RWPE2 (cell line): ENCODE measurements at regions not wholly inside any gene's neighbourhood (a gene's known extent, or its start where the extent isn't known, plus 50 kb on each side); places are given as distances from the start of the nearest gene placed in this dataset.
"Not testable (repeated sequence)": the region's sequence is repeated elsewhere in the genome, so short reads cannot be mapped to it uniquely, and the experiment has no call there.

Experiments used
- ATAC-seq: fragments of 200-7000 bp; cut with Tn5 transposase; 3 replicates; pipeline ENCODE4 v1.9.1; 2021; ENCODE audit warnings: low read depth
- DNase-seq: peaks from one replicate; pipeline ENCODE4 v3.0.0-alpha.2; 2020; ENCODE audit warnings: low spot score
- H3K27ac ChIP-seq: fragments of 450-650 bp; 2 replicates; pipeline ENCODE4 v1.5.1; 2017; ENCODE audit warnings: mild to moderate bottlenecking; ENCODE audit not compliant: poor library complexity, severe bottlenecking
- H3K27me3 ChIP-seq: fragments of 250-450 bp; sonication (Bioruptor Pico); 2 replicates; pipeline ENCODE4 v1.5.1; 2021; ENCODE audit warnings: mild to moderate bottlenecking, moderate library complexity; ENCODE audit not compliant: insufficient read depth, poor library complexity, severe bottlenecking
- H3K36me3 ChIP-seq: fragments of 250-450 bp; sonication (Bioruptor Pico); 2 replicates; pipeline ENCODE4 v1.5.1; 2020; ENCODE audit warnings: low read depth, mild to moderate bottlenecking, moderate library complexity
- H3K4me1 ChIP-seq: fragments of 250-450 bp; sonication (Bioruptor Pico); 2 replicates; pipeline ENCODE4 v1.5.1; 2021; ENCODE audit warnings: mild to moderate bottlenecking, moderate library complexity; ENCODE audit not compliant: insufficient read depth, poor library complexity, severe bottlenecking
- H3K4me3 ChIP-seq: fragments of 250-450 bp; sonication (Bioruptor Pico); 2 replicates; pipeline ENCODE4 v1.5.1; 2021; ENCODE audit warnings: mild to moderate bottlenecking, moderate library complexity; ENCODE audit not compliant: severe bottlenecking
- H3K9me3 ChIP-seq: fragments of 250-450 bp; sonication (Bioruptor Pico); 2 replicates; pipeline ENCODE4 v1.5.1; 2021; ENCODE audit warnings: mild to moderate bottlenecking, moderate library complexity; ENCODE audit not compliant: severe bottlenecking
- CTCF ChIP-seq: fragments of 450-650 bp; IDR thresholded peaks from one replicate; pipeline ENCODE4 v1.5.1; 2017; ENCODE audit warnings: mild to moderate bottlenecking, moderate library complexity; ENCODE audit not compliant: poor library complexity, severe bottlenecking

DNA sequence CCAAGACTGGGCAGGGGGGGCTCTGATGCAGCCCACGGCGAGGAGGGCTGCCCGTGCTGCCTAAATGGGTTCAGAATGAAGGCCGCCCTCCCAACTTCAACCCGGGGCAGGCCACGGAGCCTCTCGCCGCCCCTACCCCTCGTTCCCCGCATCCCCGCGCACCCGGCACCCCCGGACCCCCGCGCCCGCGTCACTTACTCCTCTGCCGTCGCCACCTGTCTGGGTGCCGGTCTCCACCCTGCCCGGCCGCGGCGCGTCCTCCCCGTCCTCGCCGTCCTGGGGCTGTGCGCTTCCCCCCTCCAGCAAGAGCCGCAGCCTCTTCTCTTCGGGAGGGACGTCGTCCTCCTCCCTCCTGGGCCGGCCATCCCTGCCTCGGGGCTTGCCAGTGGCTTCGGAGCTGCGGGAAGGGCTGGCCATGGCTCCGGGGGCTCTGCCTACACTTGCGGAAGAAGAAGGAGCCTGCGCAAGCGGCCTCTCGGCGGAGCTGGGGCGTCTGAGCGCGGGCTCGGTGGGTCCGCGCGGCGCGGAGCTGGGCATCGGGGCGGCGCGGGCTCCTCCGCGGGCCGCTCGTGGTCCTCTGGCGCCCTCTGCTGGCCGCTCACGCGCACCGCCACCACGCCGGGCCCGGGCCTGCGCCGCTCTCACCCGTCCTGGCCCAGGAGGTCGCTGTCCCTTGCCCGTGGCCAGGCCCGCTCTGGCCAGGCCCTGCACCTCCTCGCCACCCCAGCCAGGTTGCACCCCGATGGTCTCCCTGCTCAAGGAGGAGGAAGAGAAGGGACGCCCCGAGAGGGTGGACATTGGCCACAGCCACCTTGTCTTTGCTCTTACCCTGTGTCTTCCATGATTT, 59.3 kb upstream of the CLEC6A start:
- not testable (repeated sequence) for H3K4me3 ChIP-seq, H3K4me1 ChIP-seq, H3K27me3 ChIP-seq, H3K9me3 ChIP-seq, DNase-seq, H3K36me3 ChIP-seq, H3K27ac ChIP-seq
- peak; percentile 84 for ATAC-seq
- TF ChIP-seq CTCF = peak; percentile 41

DNA sequence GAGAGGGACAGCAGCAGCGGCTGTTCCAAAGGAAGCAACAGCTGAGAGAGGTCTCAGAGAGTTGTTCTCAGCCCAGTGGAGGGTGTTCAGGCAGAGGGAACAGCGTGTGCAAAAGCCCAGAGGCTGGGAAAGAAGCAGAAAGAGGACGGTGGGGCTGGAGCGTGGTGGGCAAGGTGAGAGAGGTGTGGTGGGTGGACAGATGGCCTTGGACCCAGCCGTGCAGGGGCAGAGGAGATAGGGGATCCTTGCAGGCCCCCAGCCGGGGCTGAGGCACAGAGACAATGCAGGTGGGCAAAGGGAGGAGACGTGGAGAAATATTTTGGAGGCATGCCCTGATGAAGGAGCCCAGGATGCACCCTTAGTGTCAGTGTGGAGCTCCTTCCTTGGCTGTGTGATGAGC, 58.4 kb upstream of the CLEC6A start:
- not testable (repeated sequence) for DNase-seq, H3K36me3 ChIP-seq, H3K27me3 ChIP-seq, H3K4me3 ChIP-seq, ATAC-seq, H3K4me1 ChIP-seq, H3K27ac ChIP-seq, H3K9me3 ChIP-seq

DNA sequence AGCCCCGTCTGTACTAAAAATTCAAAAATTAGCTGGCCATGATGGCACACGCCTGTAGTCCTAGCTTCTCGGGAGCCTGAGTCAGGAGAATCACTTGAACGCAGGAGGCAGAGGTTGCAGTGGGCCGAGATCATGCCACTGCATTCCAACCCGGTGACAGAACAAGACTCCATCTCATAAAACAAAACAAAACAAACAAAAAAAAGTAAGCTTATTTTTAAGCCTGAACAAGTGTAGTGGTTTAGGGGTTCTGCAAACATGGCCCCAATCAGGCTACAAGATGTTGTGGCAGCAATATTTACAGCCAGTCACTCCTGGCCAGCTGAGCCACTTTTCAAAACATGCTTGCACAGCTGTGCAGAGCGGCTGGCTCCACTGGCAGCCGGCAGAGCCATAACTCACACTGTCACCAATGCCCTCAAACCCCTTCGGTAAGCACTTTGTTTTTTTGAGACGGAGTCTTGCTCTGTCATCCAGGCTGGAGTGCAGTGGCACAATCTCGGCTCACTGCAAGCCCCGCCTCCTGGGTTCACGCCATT, 56.2 kb upstream of the CLEC6A start:
- not testable (repeated sequence) for H3K4me1 ChIP-seq, DNase-seq, H3K9me3 ChIP-seq, H3K27me3 ChIP-seq, ATAC-seq, H3K27ac ChIP-seq, H3K36me3 ChIP-seq, H3K4me3 ChIP-seq

DNA sequence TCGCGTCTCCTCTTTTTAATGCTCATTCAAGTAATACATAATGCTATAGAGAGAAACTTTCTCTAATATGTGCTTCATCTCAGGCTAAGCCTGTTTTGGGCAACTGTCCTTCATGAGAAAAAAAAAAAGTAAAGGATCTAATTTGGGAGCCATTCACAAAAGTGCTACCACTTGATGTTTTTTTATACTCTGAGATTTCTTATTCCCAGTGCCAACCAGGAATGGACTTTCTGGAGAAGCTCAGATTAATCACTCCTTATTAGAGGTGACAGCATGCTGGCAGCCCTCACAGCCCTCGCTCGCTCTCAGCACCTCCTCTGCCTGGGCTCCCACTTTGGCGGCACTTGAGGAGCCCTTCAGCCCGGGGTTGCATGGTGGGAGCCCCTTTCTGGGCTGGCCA, 51.9 kb upstream of the CLEC6A start:
- not testable (repeated sequence) for H3K9me3 ChIP-seq, H3K27me3 ChIP-seq, H3K36me3 ChIP-seq, DNase-seq, ATAC-seq, H3K27ac ChIP-seq, H3K4me3 ChIP-seq, H3K4me1 ChIP-seq

DNA sequence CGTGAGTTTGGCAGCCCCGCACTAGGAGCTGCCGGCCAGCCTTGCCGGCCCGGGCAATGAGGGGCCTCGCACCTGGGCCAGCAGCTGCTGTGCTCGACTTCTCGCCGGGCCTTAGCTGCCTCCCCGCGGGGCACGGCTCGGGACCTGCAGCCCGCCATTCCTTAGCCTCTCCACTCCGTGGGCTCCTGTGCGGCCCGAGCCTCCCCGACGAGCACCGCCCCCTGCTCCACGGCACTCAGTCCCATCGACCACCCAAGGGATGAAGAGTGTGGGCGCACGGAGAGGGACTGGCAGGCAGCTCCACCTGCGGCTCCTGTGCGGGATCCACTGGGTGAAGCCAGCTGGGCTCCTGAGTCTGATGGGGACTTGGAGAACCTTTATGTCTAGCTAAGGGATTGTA, 51.4 kb upstream of the CLEC6A start:
- H3K9me3 ChIP-seq, H3K36me3 ChIP-seq, H3K4me1 ChIP-seq, ATAC-seq, H3K27ac ChIP-seq, DNase-seq, H3K4me3 ChIP-seq, H3K27me3 ChIP-seq: not testable (repeated sequence)
